HEK293 (cell line): ENCODE measurements at regions not wholly inside any gene's neighbourhood (a gene's known extent, or its start where the extent isn't known, plus 50 kb on each side); places are given as distances from the start of the nearest gene placed in this dataset.

Source experiments
- CTCF ChIA-PET: fragments of 350-600 bp; formaldehyde crosslinking; extraction: SDS; loops from one replicate; lab custom pipeline; 2021; ENCODE audit warnings: antibody characterized with exemption; lab: Yijun Ruan, JAX
- POLR2A ChIA-PET: fragments of 300-600 bp; formaldehyde crosslinking; extraction: SDS; loops from one replicate; lab custom pipeline; 2020; ENCODE audit warnings: antibody characterized with exemption, inconsistent platforms; lab: Yijun Ruan, JAX
- H3K27ac ChIP-seq: fragments of 200-500 bp; sonication (Bioruptor generic); 2 replicates; pipeline ENCODE4 v1.5.1; 2014; ENCODE audit warnings: low read depth, low read length, control low read depth, inconsistent platforms; ENCODE audit errors: extremely low read depth
- H3K36me3 ChIP-seq, 2 experiments: fragments of 200-500 bp in 1 of 2; sonication (Bioruptor generic) in 1 of 2; 1 replicate in 1 of 2; 2 replicates in 1 of 2; pipeline ENCODE4 v1.5.1; 2014 to 2017; ENCODE audit warnings: inconsistent platforms in 2 of 2, low read length in 2 of 2; ENCODE audit not compliant: control insufficient read depth in 2 of 2, insufficient read depth in 1 of 2
- H3K4me1 ChIP-seq: fragments of 200-500 bp; sonication (Bioruptor generic); 2 replicates; pipeline ENCODE4 v1.5.1; 2014; ENCODE audit warnings: mild to moderate bottlenecking, low read length, inconsistent platforms; ENCODE audit not compliant: control insufficient read depth, insufficient read depth
- H3K4me3 ChIP-seq: 2 replicates; pipeline ENCODE4 v1.5.1; 2011; ENCODE audit warnings: low read depth, mild to moderate bottlenecking, control low read depth, low read length, moderate library complexity
- H3K9me3 ChIP-seq: fragments of 200-500 bp; sonication (Bioruptor generic); 2 replicates; pipeline ENCODE4 v1.5.1; 2014; ENCODE audit warnings: low read depth, low read length, inconsistent platforms; ENCODE audit not compliant: control insufficient read depth, insufficient read depth
- KLF17 ChIP-seq: fragments of 450-650 bp; formaldehyde crosslinking; IDR thresholded peaks from 2 replicates; pipeline ENCODE4 v1.5.1; 2016; ENCODE audit warnings: missing biosample characterization, missing genetic modification characterization
- KLF7 ChIP-seq: fragments of 450-650 bp; formaldehyde crosslinking; IDR thresholded peaks from 2 replicates; pipeline ENCODE4 v1.5.1; 2016; ENCODE audit warnings: missing biosample characterization, missing genetic modification characterization, borderline replicate concordance
- OSR2 ChIP-seq: fragments of 450-650 bp; formaldehyde crosslinking; IDR thresholded peaks from 2 replicates; pipeline ENCODE4 v1.5.1; 2016; ENCODE audit warnings: missing biosample characterization, missing genetic modification characterization
- PRDM1 ChIP-seq: fragments of 450-650 bp; formaldehyde crosslinking; IDR thresholded peaks from 2 replicates; pipeline ENCODE4; 2016; ENCODE audit warnings: missing biosample characterization, missing genetic modification characterization
- SP7 ChIP-seq: fragments of 450-650 bp; formaldehyde crosslinking; IDR thresholded peaks from 2 replicates; pipeline ENCODE4 v1.5.1; 2016; ENCODE audit warnings: missing biosample characterization, missing genetic modification characterization
- ZNF146 ChIP-seq: fragments of 450-650 bp; formaldehyde crosslinking; IDR thresholded peaks from 2 replicates; pipeline ENCODE4 v1.5.1; 2016; ENCODE audit warnings: missing biosample characterization, missing genetic modification characterization
- ZNF2 ChIP-seq: fragments of 450-650 bp; formaldehyde crosslinking; IDR thresholded peaks from 2 replicates; pipeline ENCODE4 v1.5.1; 2016; ENCODE audit warnings: missing biosample characterization, missing genetic modification characterization
- ZNF24 ChIP-seq: fragments of 450-650 bp; formaldehyde crosslinking; IDR thresholded peaks from 2 replicates; pipeline ENCODE4 v1.5.1; 2016; ENCODE audit warnings: missing biosample characterization, missing genetic modification characterization
- ZNF311 ChIP-seq: fragments of 450-650 bp; formaldehyde crosslinking; IDR thresholded peaks from 2 replicates; pipeline ENCODE4 v1.5.1; 2017; ENCODE audit warnings: missing biosample characterization, missing genetic modification characterization, borderline replicate concordance
- ZNF341 ChIP-seq: fragments of 450-650 bp; formaldehyde crosslinking; IDR thresholded peaks from 2 replicates; pipeline ENCODE4; 2016; ENCODE audit warnings: low read depth, missing biosample characterization, missing genetic modification characterization
- ZNF362 ChIP-seq: fragments of 450-650 bp; formaldehyde crosslinking; IDR thresholded peaks from 2 replicates; pipeline ENCODE4 v1.5.1; 2016; ENCODE audit warnings: missing biosample characterization, missing genetic modification characterization
- ZNF610 ChIP-seq: fragments of 450-650 bp; formaldehyde crosslinking; IDR thresholded peaks from 2 replicates; pipeline ENCODE4 v1.5.1; 2016; ENCODE audit warnings: missing biosample characterization, missing genetic modification characterization, borderline replicate concordance
- ZNF629 ChIP-seq: fragments of 450-650 bp; formaldehyde crosslinking; IDR thresholded peaks from 2 replicates; pipeline ENCODE4 v1.5.1; 2017; ENCODE audit warnings: missing biosample characterization, missing genetic modification characterization
- ZNF777 ChIP-seq: fragments of 450-650 bp; formaldehyde crosslinking; IDR thresholded peaks from 2 replicates; pipeline ENCODE4 v1.5.1; 2017; ENCODE audit warnings: missing biosample characterization, missing genetic modification characterization, borderline replicate concordance
- TF ChIP-seq, protein P1 (sequence below): fragments of 450-650 bp; formaldehyde crosslinking; IDR thresholded peaks from 2 replicates; pipeline ENCODE4 v1.5.1; 2017; ENCODE audit warnings: missing biosample characterization, missing genetic modification characterization
- TF ChIP-seq, protein P2 (sequence below): fragments of 450-650 bp; formaldehyde crosslinking; IDR thresholded peaks from 2 replicates; pipeline ENCODE4 v1.5.1; 2016; ENCODE audit warnings: missing biosample characterization, missing genetic modification characterization, borderline replicate concordance
- TF ChIP-seq, protein P3 (sequence below): fragments of 450-650 bp; formaldehyde crosslinking; IDR thresholded peaks from 2 replicates; pipeline ENCODE4 v1.5.1; 2016; ENCODE audit warnings: missing biosample characterization, missing genetic modification characterization
- TF ChIP-seq, protein P4 (sequence below): fragments of 450-650 bp; formaldehyde crosslinking; IDR thresholded peaks from 2 replicates; pipeline ENCODE4 v1.5.1; 2016; ENCODE audit warnings: missing biosample characterization, missing genetic modification characterization, low read depth

DNA sequence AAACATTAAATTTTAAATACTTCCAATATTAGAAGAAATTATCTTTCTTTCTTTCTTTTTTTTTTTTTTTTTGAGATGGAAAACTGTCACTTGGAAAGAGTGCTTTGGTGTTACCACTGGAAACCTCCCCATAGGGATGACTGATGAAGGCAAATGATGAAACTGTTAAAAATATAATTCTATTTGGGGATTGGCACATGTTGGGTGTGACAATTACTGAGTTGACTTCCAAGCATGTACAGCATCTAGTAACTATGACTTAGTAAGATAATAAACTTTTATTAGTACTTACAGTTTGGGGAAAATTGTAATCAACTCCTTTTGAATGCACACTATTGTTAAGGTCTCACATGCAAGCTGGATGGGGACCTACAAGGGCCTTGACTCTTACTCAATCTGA is 592.5 kb downstream of the KCTD12 start:
- TF ChIP-seq ZNF24, result no peak
- no peak for TF ChIP-seq ZNF777 (tag by site-specific recombination)
- TF ChIP-seq ZNF146, result no peak
- TF ChIP-seq ZNF341 (tag by site-specific recombination), result no peak

DNA sequence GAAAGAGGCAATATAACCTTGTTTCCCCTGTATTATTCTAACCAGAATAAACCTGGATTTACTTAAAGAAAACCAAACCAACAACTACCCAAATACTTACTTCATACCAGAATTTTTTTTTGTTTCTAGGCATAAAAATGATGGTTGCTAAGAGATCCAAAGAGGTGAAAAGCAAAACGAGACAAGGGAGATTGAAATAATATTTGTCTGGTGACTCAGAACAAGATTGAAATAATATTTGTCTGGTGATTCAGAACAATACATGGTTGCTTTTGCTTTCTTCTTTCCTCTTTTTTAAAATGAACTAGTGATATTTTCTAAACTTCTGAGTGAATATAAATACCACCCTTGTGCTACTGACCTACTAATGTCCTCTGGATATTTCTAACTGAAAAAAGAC is 592.9 kb downstream of the KCTD12 start:
- TF ChIP-seq ZNF629 (no peak), ZNF311 (tag by site-specific recombination) (no peak)
- no peaks in the 10 kb centered on the region for H3K4me1 ChIP-seq
- ChIA-PET POLR2A (no interaction called here), CTCF (no interaction called here)
- H3K36me3 ChIP-seq, result no peaks in the 10 kb centered on the region
- no peak overlapping the region for H3K27ac ChIP-seq
- no peaks in the 10 kb centered on the region for H3K9me3 ChIP-seq
- no peak overlapping the region for H3K4me3 ChIP-seq

More for the DNA sequence above, 592.5 kb downstream of the KCTD12 start:
- Histone ChIP-seq H3K27ac (no peak overlapping the region), H3K9me3 (no peaks in the 10 kb centered on the region), H3K4me1 (no peaks in the 10 kb centered on the region), H3K4me3 (no peak overlapping the region), H3K36me3 (no peaks in the 10 kb centered on the region)
- ChIA-PET POLR2A (no interaction called here), CTCF (no interaction called here)

DNA sequence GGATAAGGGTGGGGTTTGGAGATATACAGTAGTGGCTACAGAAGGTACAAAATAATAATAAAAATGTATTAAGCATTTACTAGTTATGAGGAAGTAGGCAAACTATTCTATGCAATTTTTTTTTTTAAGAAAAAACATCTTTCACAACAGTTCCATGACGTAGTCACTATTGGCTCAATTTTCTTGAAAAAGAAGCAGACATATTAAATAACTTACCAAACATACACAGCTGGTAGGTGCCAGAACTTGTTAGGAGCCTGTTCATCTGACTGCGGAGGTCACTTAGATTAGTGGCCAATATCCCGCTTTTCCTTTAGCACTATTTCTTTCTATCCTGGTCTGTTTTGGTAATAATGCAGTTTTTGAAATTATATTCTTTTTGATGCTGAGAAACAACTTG is 593.5 kb downstream of the KCTD12 start:
- no peak overlapping the region for H3K27ac ChIP-seq
- no peaks in the 10 kb centered on the region for H3K9me3 ChIP-seq
- TF ChIP-seq KLF17 (no peak), KLF7 (tag by site-specific recombination) (no peak), ZNF2 (no peak), ZNF610 (tag by site-specific recombination) (no peak), OSR2 (tag by site-specific recombination) (no peak), SP7 (tag by site-specific recombination) (no peak), PRDM1 (no peak), ZNF362 (tag by site-specific recombination) (no peak), ZNF777 (tag by site-specific recombination) (no peak)
- TF ChIP-seq, protein P1, sequence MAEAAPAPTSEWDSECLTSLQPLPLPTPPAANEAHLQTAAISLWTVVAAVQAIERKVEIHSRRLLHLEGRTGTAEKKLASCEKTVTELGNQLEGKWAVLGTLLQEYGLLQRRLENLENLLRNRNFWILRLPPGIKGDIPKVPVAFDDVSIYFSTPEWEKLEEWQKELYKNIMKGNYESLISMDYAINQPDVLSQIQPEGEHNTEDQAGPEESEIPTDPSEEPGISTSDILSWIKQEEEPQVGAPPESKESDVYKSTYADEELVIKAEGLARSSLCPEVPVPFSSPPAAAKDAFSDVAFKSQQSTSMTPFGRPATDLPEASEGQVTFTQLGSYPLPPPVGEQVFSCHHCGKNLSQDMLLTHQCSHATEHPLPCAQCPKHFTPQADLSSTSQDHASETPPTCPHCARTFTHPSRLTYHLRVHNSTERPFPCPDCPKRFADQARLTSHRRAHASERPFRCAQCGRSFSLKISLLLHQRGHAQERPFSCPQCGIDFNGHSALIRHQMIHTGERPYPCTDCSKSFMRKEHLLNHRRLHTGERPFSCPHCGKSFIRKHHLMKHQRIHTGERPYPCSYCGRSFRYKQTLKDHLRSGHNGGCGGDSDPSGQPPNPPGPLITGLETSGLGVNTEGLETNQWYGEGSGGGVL, result no peak
- TF ChIP-seq, protein P2, sequence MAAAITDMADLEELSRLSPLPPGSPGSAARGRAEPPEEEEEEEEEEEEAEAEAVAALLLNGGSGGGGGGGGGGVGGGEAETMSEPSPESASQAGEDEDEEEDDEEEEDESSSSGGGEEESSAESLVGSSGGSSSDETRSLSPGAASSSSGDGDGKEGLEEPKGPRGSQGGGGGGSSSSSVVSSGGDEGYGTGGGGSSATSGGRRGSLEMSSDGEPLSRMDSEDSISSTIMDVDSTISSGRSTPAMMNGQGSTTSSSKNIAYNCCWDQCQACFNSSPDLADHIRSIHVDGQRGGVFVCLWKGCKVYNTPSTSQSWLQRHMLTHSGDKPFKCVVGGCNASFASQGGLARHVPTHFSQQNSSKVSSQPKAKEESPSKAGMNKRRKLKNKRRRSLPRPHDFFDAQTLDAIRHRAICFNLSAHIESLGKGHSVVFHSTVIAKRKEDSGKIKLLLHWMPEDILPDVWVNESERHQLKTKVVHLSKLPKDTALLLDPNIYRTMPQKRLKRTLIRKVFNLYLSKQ (tag by site-specific recombination), result no peak
- TF ChIP-seq, protein P3, sequence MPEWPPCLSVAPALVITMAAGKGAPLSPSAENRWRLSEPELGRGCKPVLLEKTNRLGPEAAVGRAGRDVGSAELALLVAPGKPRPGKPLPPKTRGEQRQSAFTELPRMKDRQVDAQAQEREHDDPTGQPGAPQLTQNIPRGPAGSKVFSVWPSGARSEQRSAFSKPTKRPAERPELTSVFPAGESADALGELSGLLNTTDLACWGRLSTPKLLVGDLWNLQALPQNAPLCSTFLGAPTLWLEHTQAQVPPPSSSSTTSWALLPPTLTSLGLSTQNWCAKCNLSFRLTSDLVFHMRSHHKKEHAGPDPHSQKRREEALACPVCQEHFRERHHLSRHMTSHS (tag by site-specific recombination), result no peak
- TF ChIP-seq, protein P4, sequence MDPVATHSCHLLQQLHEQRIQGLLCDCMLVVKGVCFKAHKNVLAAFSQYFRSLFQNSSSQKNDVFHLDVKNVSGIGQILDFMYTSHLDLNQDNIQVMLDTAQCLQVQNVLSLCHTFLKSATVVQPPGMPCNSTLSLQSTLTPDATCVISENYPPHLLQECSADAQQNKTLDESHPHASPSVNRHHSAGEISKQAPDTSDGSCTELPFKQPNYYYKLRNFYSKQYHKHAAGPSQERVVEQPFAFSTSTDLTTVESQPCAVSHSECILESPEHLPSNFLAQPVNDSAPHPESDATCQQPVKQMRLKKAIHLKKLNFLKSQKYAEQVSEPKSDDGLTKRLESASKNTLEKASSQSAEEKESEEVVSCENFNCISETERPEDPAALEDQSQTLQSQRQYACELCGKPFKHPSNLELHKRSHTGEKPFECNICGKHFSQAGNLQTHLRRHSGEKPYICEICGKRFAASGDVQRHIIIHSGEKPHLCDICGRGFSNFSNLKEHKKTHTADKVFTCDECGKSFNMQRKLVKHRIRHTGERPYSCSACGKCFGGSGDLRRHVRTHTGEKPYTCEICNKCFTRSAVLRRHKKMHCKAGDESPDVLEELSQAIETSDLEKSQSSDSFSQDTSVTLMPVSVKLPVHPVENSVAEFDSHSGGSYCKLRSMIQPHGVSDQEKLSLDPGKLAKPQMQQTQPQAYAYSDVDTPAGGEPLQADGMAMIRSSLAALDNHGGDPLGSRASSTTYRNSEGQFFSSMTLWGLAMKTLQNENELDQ (tag by site-specific recombination), result no peak
- no peaks in the 10 kb centered on the region for H3K4me1 ChIP-seq
- H3K4me3 ChIP-seq, result no peak overlapping the region
- no peaks in the 10 kb centered on the region for H3K36me3 ChIP-seq
- POLR2A ChIA-PET, result no interaction called here
- CTCF ChIA-PET, result no interaction called here
